Gastrocnemius medialis (tissue), 4 donors: ENCODE measurements at regions not wholly inside any gene's neighbourhood (a gene's known extent, or its start where the extent isn't known, plus 50 kb on each side); places are given as distances from the start of the nearest gene placed in this dataset.

ENCODE experiments used
- POLR2A ChIP-seq, 2 donors: fragments of 450-650 bp; IDR thresholded peaks; one replicate each; pipeline ENCODE4 v1.6.1; 2017; ENCODE audit warnings: antibody characterized with exemption in 2 of 2, mild to moderate bottlenecking in 2 of 2, moderate library complexity in 2 of 2
- TF ChIP-seq, protein P1 (sequence below), 5 experiments: fragments of 450-650 bp in 3 of 5; fragments of 200-600 bp in 2 of 5; sonication (generic) in 2 of 5; IDR thresholded peaks in 4 of 5; conservative IDR thresholded peaks in 1 of 5; 1 replicate in 4 of 5; 2 replicates in 1 of 5; pipeline ENCODE4 v1.5.1; 2016 to 2019; ENCODE audit warnings: antibody characterized with exemption in 5 of 5, mild to moderate bottlenecking in 3 of 5, moderate library complexity in 3 of 5

DNA sequence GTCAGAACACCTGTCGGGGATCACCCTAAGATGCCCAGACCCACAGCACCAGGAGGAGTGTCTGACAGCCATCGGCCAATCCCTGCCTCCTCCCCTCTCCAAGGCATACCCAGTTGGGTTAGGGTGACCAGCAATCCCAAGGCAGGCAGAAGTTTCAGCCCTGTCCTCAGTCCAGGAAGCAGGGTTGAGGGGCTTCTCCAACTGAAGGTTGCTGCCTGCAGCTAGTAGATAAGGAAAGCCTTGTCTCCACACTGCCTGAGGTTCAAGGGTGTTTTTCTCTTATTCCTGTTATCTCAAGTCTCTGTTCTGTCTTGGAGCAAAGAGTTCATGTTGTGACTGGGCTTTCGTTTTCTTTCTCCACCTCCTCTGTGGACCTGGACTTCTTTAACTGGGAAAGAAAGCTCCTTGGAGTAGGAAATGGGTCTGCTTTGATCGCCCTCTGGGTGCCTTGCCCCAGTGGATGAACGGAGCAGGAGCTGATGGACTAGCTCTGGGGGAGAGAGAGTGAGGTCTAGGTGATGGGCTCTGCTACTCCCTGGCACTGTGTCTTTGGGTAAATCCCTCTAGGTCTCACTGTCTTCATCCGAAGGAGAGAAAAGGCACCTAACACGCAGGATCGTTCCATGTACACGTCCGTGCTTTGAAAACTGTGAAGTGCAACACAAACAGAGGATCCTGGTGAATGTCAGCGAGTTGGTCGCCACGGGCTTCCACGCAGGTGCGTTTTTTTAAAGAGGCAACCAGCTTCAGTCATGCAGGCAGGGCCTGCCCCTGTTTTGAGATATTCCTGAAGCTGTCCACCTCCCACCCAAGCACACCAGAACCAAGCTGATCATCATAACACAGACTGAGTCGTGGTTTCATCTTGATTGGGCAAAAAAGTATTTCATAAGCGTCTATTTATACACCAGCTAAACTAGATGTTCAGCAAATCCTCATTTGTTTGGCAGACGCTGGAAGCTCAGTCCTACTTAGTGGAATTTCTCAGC, 52.5 kb upstream of the FOXN3 start:
- TF ChIP-seq, protein P1, sequence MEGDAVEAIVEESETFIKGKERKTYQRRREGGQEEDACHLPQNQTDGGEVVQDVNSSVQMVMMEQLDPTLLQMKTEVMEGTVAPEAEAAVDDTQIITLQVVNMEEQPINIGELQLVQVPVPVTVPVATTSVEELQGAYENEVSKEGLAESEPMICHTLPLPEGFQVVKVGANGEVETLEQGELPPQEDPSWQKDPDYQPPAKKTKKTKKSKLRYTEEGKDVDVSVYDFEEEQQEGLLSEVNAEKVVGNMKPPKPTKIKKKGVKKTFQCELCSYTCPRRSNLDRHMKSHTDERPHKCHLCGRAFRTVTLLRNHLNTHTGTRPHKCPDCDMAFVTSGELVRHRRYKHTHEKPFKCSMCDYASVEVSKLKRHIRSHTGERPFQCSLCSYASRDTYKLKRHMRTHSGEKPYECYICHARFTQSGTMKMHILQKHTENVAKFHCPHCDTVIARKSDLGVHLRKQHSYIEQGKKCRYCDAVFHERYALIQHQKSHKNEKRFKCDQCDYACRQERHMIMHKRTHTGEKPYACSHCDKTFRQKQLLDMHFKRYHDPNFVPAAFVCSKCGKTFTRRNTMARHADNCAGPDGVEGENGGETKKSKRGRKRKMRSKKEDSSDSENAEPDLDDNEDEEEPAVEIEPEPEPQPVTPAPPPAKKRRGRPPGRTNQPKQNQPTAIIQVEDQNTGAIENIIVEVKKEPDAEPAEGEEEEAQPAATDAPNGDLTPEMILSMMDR (IDR thresholded peaks at IDR 0.05 in 4 of 5, conservative IDR thresholded peaks at IDR 0.05 in 1 of 5), result no peak
- no peak for TF ChIP-seq POLR2A (IDR thresholded peaks at IDR 0.05)
